Mesenchymal stem cell (in vitro differentiated cells and primary cell): ENCODE measurements at regions not wholly inside any gene's neighbourhood (a gene's known extent, or its start where the extent isn't known, plus 50 kb on each side); places are given as distances from the start of the nearest gene placed in this dataset.

Experiments
- DNase-seq: peaks from one replicate; pipeline ENCODE4 v3.0.0-alpha.2; 2013
- H2AFZ ChIP-seq: one replicate; pipeline ENCODE4 v1.6.1; 2013; ENCODE audit warnings: low read depth, mild to moderate bottlenecking, control low read depth, inconsistent platforms, low read length, moderate library complexity
- H2AK5ac ChIP-seq: 2 replicates; pipeline ENCODE4 v1.6.1; 2013; ENCODE audit warnings: low read length, moderate library complexity, mild to moderate bottlenecking, inconsistent platforms; ENCODE audit not compliant: severe bottlenecking
- H2BK120ac ChIP-seq: one replicate; pipeline ENCODE4 v1.6.1; 2013; ENCODE audit warnings: low read depth, mild to moderate bottlenecking, inconsistent platforms, low read length, moderate library complexity
- H2BK12ac ChIP-seq, 2 experiments: one replicate each; pipeline ENCODE4 v1.6.1; 2013; ENCODE audit warnings: inconsistent platforms in 2 of 2, low read length in 2 of 2, mild to moderate bottlenecking in 2 of 2, moderate library complexity in 2 of 2, control low read depth in 1 of 2
- H2BK15ac ChIP-seq: one replicate; pipeline ENCODE4 v1.6.1; 2013; ENCODE audit warnings: mild to moderate bottlenecking, low read depth, inconsistent platforms; ENCODE audit not compliant: poor library complexity, severe bottlenecking
- H2BK5ac ChIP-seq: 2 replicates; pipeline ENCODE4 v1.6.1; 2013; ENCODE audit warnings: low read depth, mild to moderate bottlenecking, low read length, control low read depth, inconsistent platforms; ENCODE audit not compliant: poor library complexity, severe bottlenecking
- H3K14ac ChIP-seq, 2 experiments: one replicate each; pipeline ENCODE4 v1.6.1; 2013; ENCODE audit warnings: inconsistent platforms in 2 of 2, low read length in 2 of 2, control low read depth in 1 of 2, mild to moderate bottlenecking in 1 of 2, moderate library complexity in 1 of 2
- H3K18ac ChIP-seq, 2 experiments: one replicate each; pipeline ENCODE4 v1.6.1; 2013; ENCODE audit warnings: inconsistent platforms in 2 of 2, low read length in 2 of 2, control low read depth in 1 of 2, low read depth in 1 of 2, mild to moderate bottlenecking in 1 of 2
- H3K23ac ChIP-seq, 2 experiments: one replicate each; pipeline ENCODE4 v1.6.1; 2013; ENCODE audit warnings: inconsistent platforms in 2 of 2, low read length in 2 of 2, mild to moderate bottlenecking in 2 of 2, moderate library complexity in 2 of 2, control low read depth in 1 of 2
- H3K27ac ChIP-seq: 2 replicates; pipeline ENCODE4 v1.5.1; 2013; ENCODE audit warnings: mild to moderate bottlenecking, moderate library complexity, low read length, control low read depth, inconsistent platforms; ENCODE audit not compliant: poor library complexity, severe bottlenecking
- H3K27me3 ChIP-seq, 2 experiments: 2 replicates each; pipeline versions ENCODE4 v1.6.1 to v1.7.0; 2013; ENCODE audit warnings: low read length in 2 of 2, mild to moderate bottlenecking in 2 of 2, moderate library complexity in 2 of 2, control low read depth in 1 of 2, inconsistent platforms in 1 of 2; ENCODE audit not compliant: control insufficient read depth in 1 of 2, insufficient read depth in 1 of 2
- H3K36me3 ChIP-seq, 2 experiments: 2 replicates each; pipeline versions ENCODE4 v1.6.1 to v1.7.0; 2013; ENCODE audit warnings: low read length in 2 of 2, control low read depth in 1 of 2, inconsistent platforms in 1 of 2, low read depth in 1 of 2, mild to moderate bottlenecking in 1 of 2; ENCODE audit not compliant: insufficient read depth in 2 of 2, control insufficient read depth in 1 of 2
- H3K4ac ChIP-seq, 2 experiments: one replicate each; pipeline ENCODE4 v1.6.1; 2013; ENCODE audit warnings: inconsistent platforms in 2 of 2, low read length in 2 of 2, mild to moderate bottlenecking in 2 of 2, moderate library complexity in 2 of 2, control low read depth in 1 of 2, low read depth in 1 of 2
- H3K4me1 ChIP-seq: 2 replicates; pipeline ENCODE4 v1.6.1; 2013; ENCODE audit warnings: low read depth, low read length, control low read depth; ENCODE audit not compliant: control insufficient read depth, insufficient read depth
- H3K4me2 ChIP-seq: 2 replicates; pipeline ENCODE4 v1.6.1; 2013; ENCODE audit warnings: low read length, mild to moderate bottlenecking, inconsistent platforms; ENCODE audit not compliant: poor library complexity, severe bottlenecking
- H3K4me3 ChIP-seq, 2 experiments: 2 replicates each; pipeline versions ENCODE4 v1.5.1 to v1.7.0; 2013; ENCODE audit warnings: low read length in 2 of 2, mild to moderate bottlenecking in 2 of 2, control low read depth in 1 of 2, low read depth in 1 of 2; ENCODE audit not compliant: insufficient read depth in 1 of 2
- H3K79me1 ChIP-seq: replicated peaks from 2 replicates; pipeline ENCODE4 v1.6.1; 2013; ENCODE audit warnings: mild to moderate bottlenecking, control low read depth, low read length, inconsistent platforms; ENCODE audit not compliant: poor library complexity, severe bottlenecking
- H3K9ac ChIP-seq: 2 replicates; pipeline ENCODE4 v1.7.0; 2013; ENCODE audit warnings: mild to moderate bottlenecking, low read length, moderate library complexity
- H3K9me3 ChIP-seq: 2 replicates; pipeline ENCODE4 v1.7.0; 2013; ENCODE audit warnings: mild to moderate bottlenecking, low read length; ENCODE audit not compliant: control insufficient read depth
- H4K8ac ChIP-seq: one replicate; pipeline ENCODE4 v1.6.1; 2013; ENCODE audit warnings: inconsistent platforms, mild to moderate bottlenecking, low read length, moderate library complexity
- H4K91ac ChIP-seq: one replicate; pipeline ENCODE4 v1.6.1; 2013; ENCODE audit warnings: mild to moderate bottlenecking, low read length, inconsistent platforms
- WGBS: methylation state at CpG from one replicate; pipeline ENCODE4 v1.1.7; 2013; ENCODE audit warnings: mixed read lengths; 5-methylcytosine and 5-hydroxymethylcytosine counted together

GRCh38 chr2:5464657-5465056, 227.5 kb upstream of the SOX11 start:
- WGBS, result 86% methylated on average over 3 of the region's 5 CpGs
- H3K79me1 ChIP-seq, result no peaks in the 10 kb centered on the region
- H2BK5ac ChIP-seq, result no peak overlapping the region

GRCh38 chr2:5465859-5466258, 226.3 kb upstream of the SOX11 start:
- no peak overlapping the region for H4K8ac ChIP-seq
- 80% methylated on average over 2 of the region's 5 CpGs for WGBS
- no peak overlapping the region for H3K9ac ChIP-seq
- no peak overlapping the region for H2BK15ac ChIP-seq
- H3K4me2 ChIP-seq, result no peak overlapping the region
- H3K4me1 ChIP-seq, result no peaks in the 10 kb centered on the region
- no peak overlapping the region for H3K18ac ChIP-seq
- H3K4ac ChIP-seq, result no peak overlapping the region
- H2BK12ac ChIP-seq, result no peak overlapping the region
- no peak overlapping the region for H3K23ac ChIP-seq
- no peak for DNase-seq
- H4K91ac ChIP-seq, result no peak overlapping the region
- no peak overlapping the region for H3K14ac ChIP-seq
- H3K27me3 ChIP-seq, result no peaks in the 10 kb centered on the region
- H2BK5ac ChIP-seq, result no peak overlapping the region
- no peak overlapping the region for H3K27ac ChIP-seq
- no peak overlapping the region for H2AFZ ChIP-seq
- no peaks in the 10 kb centered on the region for H3K36me3 ChIP-seq
- H2BK120ac ChIP-seq, result no peak overlapping the region
- H3K79me1 ChIP-seq, result no peaks in the 10 kb centered on the region
- no peak overlapping the region for H3K4me3 ChIP-seq
- H3K9me3 ChIP-seq, result peaks cover 3% of the 10 kb centered on the region
- no peak overlapping the region for H2AK5ac ChIP-seq

More at GRCh38 chr2:5464657-5465056, 227.5 kb upstream of the SOX11 start:
- Histone ChIP-seq H3K23ac (no peak overlapping the region), H2BK15ac (no peak overlapping the region), H2BK120ac (no peak overlapping the region), H3K4ac (no peak overlapping the region), H4K8ac (no peak overlapping the region), H3K9ac (no peak overlapping the region), H3K4me2 (no peak overlapping the region), H3K14ac (no peak overlapping the region), H2BK12ac (no peak overlapping the region), H3K27ac (no peak overlapping the region), H3K27me3 (no peaks in the 10 kb centered on the region), H2AK5ac (no peak overlapping the region), H3K9me3 (peaks cover 4% of the 10 kb centered on the region), H3K36me3 (no peaks in the 10 kb centered on the region), H3K4me3 (no peak overlapping the region), H3K18ac (no peak overlapping the region), H2AFZ (no peak overlapping the region), H4K91ac (no peak overlapping the region), H3K4me1 (no peaks in the 10 kb centered on the region)
- DNase-seq, result no peak

GRCh38 chr2:5467178-5467905, 224.8 kb upstream of the SOX11 start:
- Histone ChIP-seq H2AFZ (no peak overlapping the region), H3K36me3 (no peaks in the 10 kb centered on the region), H3K18ac (no peak overlapping the region), H3K9ac (no peak overlapping the region), H2BK5ac (no peak overlapping the region), H3K79me1 (no peaks in the 10 kb centered on the region), H4K91ac (no peak overlapping the region), H4K8ac (no peak overlapping the region), H3K27ac (no peak overlapping the region), H3K9me3 (peaks cover 3% of the 10 kb centered on the region), H2BK15ac (no peak overlapping the region), H2BK120ac (no peak overlapping the region), H3K4me3 (no peak overlapping the region), H3K4ac (no peak overlapping the region), H3K4me2 (no peak overlapping the region), H3K23ac (no peak overlapping the region), H3K14ac (no peak overlapping the region), H2AK5ac (no peak overlapping the region), H3K4me1 (peaks cover 1% of the 10 kb centered on the region), H2BK12ac (no peak overlapping the region), H3K27me3 (no peaks in the 10 kb centered on the region)
- 80% methylated on average over 12 of the region's 15 CpGs for WGBS
- DNase-seq, result no peak

DNA sequence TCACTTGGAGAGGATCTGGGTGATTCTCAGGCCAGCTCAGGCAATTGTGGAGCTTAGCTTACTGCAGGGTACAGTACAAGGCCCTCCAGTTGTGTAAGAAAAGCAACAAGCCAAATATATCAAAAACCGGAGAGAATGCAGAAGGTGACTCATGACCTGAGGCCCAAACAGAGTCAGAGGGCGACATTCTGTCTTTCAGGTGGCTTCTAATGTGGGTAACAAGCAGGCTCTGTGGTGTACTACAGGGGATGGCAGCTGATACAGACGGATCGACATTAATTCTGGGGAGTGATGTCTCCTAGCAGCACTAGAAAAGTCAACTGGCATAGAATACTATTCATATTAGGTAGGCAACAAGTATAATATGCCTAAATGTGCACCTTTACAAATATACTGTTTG, 219.5 kb upstream of the SOX11 start:
- no peak overlapping the region for H3K4me2 ChIP-seq
- no peak overlapping the region for H3K23ac ChIP-seq
- no peak overlapping the region for H3K4ac ChIP-seq
- no peak for DNase-seq
- no peak overlapping the region for H3K18ac ChIP-seq
- H3K27ac ChIP-seq, result no peak overlapping the region
- 77% methylated on average over 4 of the region's 4 CpGs for WGBS
- H3K79me1 ChIP-seq, result no peaks in the 10 kb centered on the region
- H2BK120ac ChIP-seq, result no peak overlapping the region
- H2BK5ac ChIP-seq, result no peak overlapping the region
- H4K91ac ChIP-seq, result no peak overlapping the region
- no peak overlapping the region for H3K14ac ChIP-seq
- H4K8ac ChIP-seq, result no peak overlapping the region
- peaks cover 7% of the 10 kb centered on the region for H3K4me1 ChIP-seq
- H3K4me3 ChIP-seq, result no peak overlapping the region
- H3K27me3 ChIP-seq, result no peaks in the 10 kb centered on the region
- no peak overlapping the region for H2BK15ac ChIP-seq
- no peaks in the 10 kb centered on the region for H3K36me3 ChIP-seq
- no peak overlapping the region for H3K9ac ChIP-seq
- no peak overlapping the region for H2BK12ac ChIP-seq
- H2AFZ ChIP-seq, result no peak overlapping the region
- peaks cover 3% of the 10 kb centered on the region for H3K9me3 ChIP-seq
- no peak overlapping the region for H2AK5ac ChIP-seq
